ENCODE measurements at regions not wholly inside any gene's neighbourhood (a gene's known extent, or its start where the extent isn't known, plus 50 kb on each side); places are given as distances from the start of the nearest gene placed in this dataset.

- no peak for TF ChIP-seq REST (IDR thresholded peaks at IDR 0.05; ENCODE audit: borderline replicate concordance)
- no peak for TF ChIP-seq CTCF (IDR thresholded peaks at IDR 0.05; ENCODE audit: poor library complexity, severe bottlenecking)
- no peak for TF ChIP-seq MXI1 (conservative IDR thresholded peaks at IDR 0.05; ENCODE audit: poor library complexity, severe bottlenecking)
- no peak for TF ChIP-seq EP300 (conservative IDR thresholded peaks at IDR 0.05; ENCODE audit: poor library complexity, severe bottlenecking)
- Histone ChIP-seq H3K27ac (ENCODE audit: low read length) (no peak overlapping the region), H3F3A (ENCODE audit: insufficient read depth, low read length, poor library complexity, severe bottlenecking) (no peaks in the 10 kb centered on the region), H3K9me2 (ENCODE audit: insufficient read depth, low read length) (no peaks in the 10 kb centered on the region), H2AFZ (ENCODE audit: low read depth, low read length) (no peak overlapping the region), H3K27me3 (ENCODE audit: insufficient read depth, low read depth, low read length) (no peaks in the 10 kb centered on the region), H3K79me2 (replicated peaks; ENCODE audit: insufficient read depth, low read length) (no peaks in the 10 kb centered on the region), H3K4me3 (ENCODE audit: low read length) (no peak overlapping the region), H4K20me1 (ENCODE audit: insufficient read depth) (no peaks in the 10 kb centered on the region), H3K9ac (ENCODE audit: low read length) (no peak overlapping the region), H3K36me3 (ENCODE audit: insufficient read depth, low read length) (no peaks in the 10 kb centered on the region), H3K4me2 (ENCODE audit: low read length) (no peak overlapping the region), H3K9me3 (ENCODE audit: low read length) (no peaks in the 10 kb centered on the region)
Measured at GRCh38 chr20:54305421-54305820, 97.5 kb downstream of the PFDN4 start.

- Histone ChIP-seq H3K9me3 (ENCODE audit: low read length) (no peaks in the 10 kb centered on the region), H3K9me2 (ENCODE audit: insufficient read depth, low read length) (no peaks in the 10 kb centered on the region), H3K4me3 (ENCODE audit: low read length) (no peak overlapping the region), H3F3A (ENCODE audit: insufficient read depth, low read length, poor library complexity, severe bottlenecking) (no peaks in the 10 kb centered on the region), H3K27ac (ENCODE audit: low read length) (no peak overlapping the region), H3K79me2 (replicated peaks; ENCODE audit: insufficient read depth, low read length) (no peaks in the 10 kb centered on the region), H3K27me3 (ENCODE audit: insufficient read depth, low read depth, low read length) (no peaks in the 10 kb centered on the region), H3K9ac (ENCODE audit: low read length) (no peak overlapping the region), H4K20me1 (ENCODE audit: insufficient read depth) (no peaks in the 10 kb centered on the region), H2AFZ (ENCODE audit: low read depth, low read length) (no peak overlapping the region), H3K36me3 (ENCODE audit: insufficient read depth, low read length) (no peaks in the 10 kb centered on the region), H3K4me2 (ENCODE audit: low read length) (no peak overlapping the region)
- TF ChIP-seq EZH2 (IDR thresholded peaks at IDR 0.05; ENCODE audit: borderline replicate concordance, insufficient read depth, low read length, poor library complexity, severe bottlenecking), result no peak
- no peak for TF ChIP-seq RAD21 (conservative IDR thresholded peaks at IDR 0.05)
- no peak for TF ChIP-seq SMC3 (conservative IDR thresholded peaks at IDR 0.05; ENCODE audit: poor library complexity)
- TF ChIP-seq CTCF (IDR thresholded peaks at IDR 0.05; ENCODE audit: poor library complexity, severe bottlenecking), result no peak
- no peak for TF ChIP-seq EP300 (conservative IDR thresholded peaks at IDR 0.05; ENCODE audit: poor library complexity, severe bottlenecking)
- TF ChIP-seq MXI1 (conservative IDR thresholded peaks at IDR 0.05; ENCODE audit: poor library complexity, severe bottlenecking), result no peak
- TF ChIP-seq REST (IDR thresholded peaks at IDR 0.05; ENCODE audit: borderline replicate concordance), result no peak
- no peak for TF ChIP-seq POLR2AphosphoS5 (IDR thresholded peaks at IDR 0.05)
- no peak for TF ChIP-seq TAF1 (IDR thresholded peaks at IDR 0.05; ENCODE audit: low read depth)
Measured at GRCh38 chr20:54306985-54307710, 99.3 kb downstream of the PFDN4 start.
